Naive B cell (primary cell): ENCODE measurements at regions not wholly inside any gene's neighbourhood (a gene's known extent, or its start where the extent isn't known, plus 50 kb on each side); places are given as distances from the start of the nearest gene placed in this dataset.
"Not testable (repeated sequence)": the region's sequence is repeated elsewhere in the genome, so short reads cannot be mapped to it uniquely, and the experiment has no call there.

Source experiments
- ATAC-seq, 2 donors: fragments of 150-1000 bp; cut with Tn5 transposase; 2 replicates each; pipeline ENCODE4 v1.10.0; 2021; ENCODE audit warnings: low read depth in 2 of 2, mild to moderate bottlenecking in 2 of 2, moderate library complexity in 2 of 2
- DNase-seq: peaks from one replicate; pipeline ENCODE4 v3.0.0; 2022
- H3K27ac Mint-ChIP-seq, 6 donors: one replicate each; pipeline ENCODE4 v1.8.0; 2020 to 2022; ENCODE audit warnings: mild to moderate bottlenecking in 6 of 6, mixed read lengths in 6 of 6, moderate library complexity in 5 of 6, inconsistent platforms in 2 of 6
- H3K27me3 Mint-ChIP-seq, 3 donors: one replicate each; pipeline ENCODE4 v1.8.0; 2021 to 2022; ENCODE audit warnings: mixed read lengths in 3 of 3, mild to moderate bottlenecking in 1 of 3
- H3K36me3 Mint-ChIP-seq, 2 donors: one replicate each; pipeline ENCODE4 v1.8.0; 2020 to 2022; ENCODE audit warnings: mixed read lengths in 2 of 2, inconsistent platforms in 1 of 2, mild to moderate bottlenecking in 1 of 2
- H3K4me1 Mint-ChIP-seq, 3 donors: one replicate each; pipeline ENCODE4 v1.8.0; 2020 to 2022; ENCODE audit warnings: mixed read lengths in 3 of 3, inconsistent platforms in 1 of 3, mild to moderate bottlenecking in 1 of 3, moderate library complexity in 1 of 3
- H3K4me3 Mint-ChIP-seq, 8 donors: one replicate each; pipeline ENCODE4 v1.8.0; 2020 to 2022; ENCODE audit warnings: mild to moderate bottlenecking in 8 of 8, mixed read lengths in 8 of 8, moderate library complexity in 8 of 8, inconsistent platforms in 2 of 8
- H3K9me3 Mint-ChIP-seq, 7 donors: one replicate each; pipeline ENCODE4 v1.8.0; 2020 to 2022; ENCODE audit warnings: mixed read lengths in 7 of 7, mild to moderate bottlenecking in 5 of 7, inconsistent platforms in 2 of 7, moderate library complexity in 1 of 7

DNA sequence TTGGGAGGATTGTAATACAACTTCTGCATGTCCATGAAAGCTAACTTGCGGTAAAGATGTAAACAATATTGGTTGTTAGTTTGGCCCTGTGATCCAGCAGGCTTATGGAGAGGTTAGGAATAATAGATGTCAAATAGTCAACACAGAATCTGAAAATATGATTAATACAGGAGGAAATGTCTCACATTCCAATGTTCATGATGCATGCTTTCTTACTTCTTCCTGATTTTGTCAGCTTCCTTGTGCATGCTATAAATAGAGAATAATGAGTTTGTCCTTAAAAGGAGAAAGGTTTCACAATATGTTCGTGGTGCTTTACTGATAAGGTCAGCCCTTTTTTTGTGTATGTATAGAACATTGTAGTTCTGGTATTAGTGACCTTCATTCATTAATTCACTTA is 136.7 kb downstream of the MMUT start:
- peaks cover 0 to 4% (median 0%) of the 10 kb centered on the region in 7 donors for H3K9me3 Mint-ChIP-seq
- no peak for ATAC-seq
- H3K4me1 Mint-ChIP-seq: no peaks in the 10 kb centered on the region
- no peak overlapping the region for H3K4me3 Mint-ChIP-seq
- DNase-seq: no peak
- no peaks in the 10 kb centered on the region for H3K36me3 Mint-ChIP-seq
- peaks cover 0 to 4% (median 0%) of the 10 kb centered on the region in 3 donors for H3K27me3 Mint-ChIP-seq
- H3K27ac Mint-ChIP-seq: no peak overlapping the region

DNA sequence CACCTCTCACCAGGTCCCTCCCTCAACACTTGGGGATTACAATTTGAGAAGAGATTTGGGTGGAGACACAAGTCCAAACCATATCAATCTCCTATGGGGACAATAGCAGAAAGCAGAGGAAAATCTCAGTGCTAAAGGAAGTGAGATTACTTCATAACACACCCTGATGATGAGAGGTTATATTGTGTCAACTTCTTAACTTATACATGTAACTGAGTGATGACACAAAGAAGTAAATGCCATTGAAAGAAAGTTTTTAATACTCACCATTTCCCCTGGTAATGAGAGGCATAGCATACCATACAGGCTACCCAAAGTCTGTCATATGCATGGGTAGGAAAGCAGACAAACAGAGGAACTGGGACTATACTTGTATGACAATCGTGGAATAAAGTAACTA is 137.2 kb downstream of the MMUT start:
- peaks cover 0 to 4% (median 0%) of the 10 kb centered on the region in 3 donors for H3K27me3 Mint-ChIP-seq
- H3K36me3 Mint-ChIP-seq: no peaks in the 10 kb centered on the region
- H3K9me3 Mint-ChIP-seq: peaks cover 0 to 4% (median 0%) of the 10 kb centered on the region in 7 donors
- DNase-seq (no peak), ATAC-seq (no peak)
- H3K27ac Mint-ChIP-seq: no peak overlapping the region
- no peaks in the 10 kb centered on the region for H3K4me1 Mint-ChIP-seq
- no peak overlapping the region for H3K4me3 Mint-ChIP-seq

DNA sequence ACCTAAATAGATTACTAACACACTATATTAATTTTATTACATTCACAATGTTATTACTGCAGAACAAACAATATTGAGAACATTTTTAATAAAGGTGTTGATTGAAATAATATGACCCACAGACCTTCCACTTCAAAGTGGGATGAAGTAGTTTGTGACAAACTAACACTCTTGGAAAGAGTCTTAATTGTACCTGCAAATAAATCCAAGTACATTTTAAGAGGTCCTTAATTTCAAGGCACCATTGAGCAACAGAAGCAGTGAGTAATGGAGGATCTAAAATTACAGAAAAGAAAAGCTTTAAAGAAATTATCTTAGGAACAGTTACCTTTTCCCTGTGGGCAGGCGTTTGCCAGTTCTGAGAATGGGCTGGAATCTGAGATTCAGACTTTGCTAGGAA is 140.2 kb downstream of the MMUT start:
- Mint-ChIP-seq H3K9me3 (peaks cover 0 to 4% (median 0%) of the 10 kb centered on the region in 7 donors), H3K4me1 (no peaks in the 10 kb centered on the region), H3K4me3 (no peak overlapping the region), H3K27ac (no peak overlapping the region), H3K27me3 (no peaks in the 10 kb centered on the region), H3K36me3 (no peaks in the 10 kb centered on the region)
- ATAC-seq: no peak
- no peak for DNase-seq

DNA sequence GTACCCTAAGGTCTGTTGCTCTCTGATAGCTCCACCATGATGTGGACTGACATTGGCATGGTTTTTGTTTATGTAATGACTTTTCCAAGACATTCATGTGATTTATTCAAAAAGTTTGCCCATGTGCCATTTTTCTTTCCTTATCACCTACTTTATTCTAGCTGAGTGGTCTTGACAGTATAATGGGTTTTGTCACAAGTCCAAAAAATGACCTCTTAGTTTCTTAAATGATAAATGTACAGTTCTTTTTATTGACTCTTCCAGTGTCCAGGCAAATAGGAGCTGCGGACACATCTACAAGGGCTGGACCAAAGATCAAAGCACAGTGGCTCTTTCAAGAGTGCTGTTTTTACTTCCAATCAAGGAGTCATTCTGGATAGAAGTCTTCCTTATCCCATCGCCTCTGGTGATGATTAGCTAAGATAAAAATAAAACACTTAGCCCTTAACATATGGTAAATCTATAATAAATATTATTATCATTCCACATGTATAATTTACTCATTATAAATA is 141.4 kb downstream of the MMUT start:
- no peaks in the 10 kb centered on the region for H3K36me3 Mint-ChIP-seq
- no peak overlapping the region for H3K27ac Mint-ChIP-seq
- no peak for DNase-seq
- peaks cover 0 to 12% (median 4%) of the 10 kb centered on the region in 7 donors for H3K9me3 Mint-ChIP-seq
- H3K4me1 Mint-ChIP-seq: no peaks in the 10 kb centered on the region
- ATAC-seq: no peak
- H3K4me3 Mint-ChIP-seq: no peak overlapping the region
- H3K27me3 Mint-ChIP-seq: no peaks in the 10 kb centered on the region

DNA sequence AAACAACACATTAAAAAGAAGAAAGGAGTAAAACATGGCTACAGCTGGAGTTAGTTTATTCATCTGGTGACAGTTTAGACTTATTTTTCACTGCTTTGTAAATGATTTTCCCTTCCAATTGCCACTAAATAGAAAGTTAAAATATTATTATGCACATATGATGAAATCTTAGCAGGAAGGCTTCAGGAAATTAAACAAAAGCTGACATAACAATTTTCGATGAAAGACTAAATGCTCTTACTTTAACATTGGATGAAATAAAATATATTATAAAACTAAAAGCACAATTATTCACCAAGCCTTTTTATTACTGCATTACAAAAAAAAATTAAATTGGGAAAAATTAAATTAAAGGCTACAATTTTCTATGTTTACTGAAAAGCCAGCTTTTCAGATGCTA is 158.0 kb downstream of the MMUT start:
- Mint-ChIP-seq H3K36me3 (no peaks in the 10 kb centered on the region), H3K4me3 (no peak overlapping the region), H3K9me3 (peaks cover 0 to 13% (median 2%) of the 10 kb centered on the region in 7 donors), H3K4me1 (no peaks in the 10 kb centered on the region), H3K27me3 (no peaks in the 10 kb centered on the region), H3K27ac (no peak overlapping the region)
- no peak for ATAC-seq
- DNase-seq: no peak

DNA sequence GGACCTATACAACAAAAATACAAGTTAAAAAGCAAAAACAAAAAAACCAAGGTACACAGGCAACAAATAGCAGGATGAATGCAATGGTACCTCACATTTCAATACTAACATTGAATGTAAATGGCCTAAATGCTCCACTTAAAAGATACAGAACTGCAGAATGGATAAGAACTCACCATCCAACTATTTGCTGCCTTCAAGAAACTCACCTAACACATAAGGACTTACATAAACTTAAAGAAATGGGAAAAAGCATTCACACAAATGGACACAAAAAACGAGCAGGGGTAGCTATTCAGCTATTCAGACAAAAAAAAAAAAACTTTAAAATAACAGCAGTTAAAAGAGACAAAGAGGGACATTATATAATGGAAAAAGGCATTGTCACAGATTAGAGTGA is 158.7 kb downstream of the MMUT start:
- H3K4me3 Mint-ChIP-seq, DNase-seq, H3K4me1 Mint-ChIP-seq, ATAC-seq, H3K27me3 Mint-ChIP-seq, H3K27ac Mint-ChIP-seq, H3K36me3 Mint-ChIP-seq: not testable (repeated sequence)
- H3K9me3 Mint-ChIP-seq: peaks cover 0 to 13% (median 2%) of the 10 kb centered on the region in 7 donors

DNA sequence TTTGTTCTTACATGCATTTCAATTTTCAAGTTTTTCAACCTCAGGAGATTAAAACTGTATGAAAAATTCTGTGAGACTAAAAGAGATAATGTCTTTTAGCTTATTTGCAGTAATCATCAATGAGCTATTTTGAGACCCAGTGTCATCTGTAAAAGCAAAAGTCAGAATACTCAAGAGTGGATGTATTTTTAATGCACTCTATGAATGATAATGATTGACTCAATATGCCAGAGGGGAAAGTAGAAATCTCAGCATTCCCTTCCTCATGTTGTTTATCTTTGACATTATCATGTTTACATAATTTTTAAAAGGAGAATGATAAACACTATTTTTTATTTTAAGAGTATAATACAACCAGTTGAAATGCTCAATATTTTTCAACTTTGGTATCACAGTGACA is 162.1 kb downstream of the MMUT start:
- H3K9me3 Mint-ChIP-seq: peaks cover 0 to 13% (median 2%) of the 10 kb centered on the region in 7 donors
- H3K4me1 Mint-ChIP-seq: no peaks in the 10 kb centered on the region
- no peak overlapping the region for H3K27ac Mint-ChIP-seq
- H3K4me3 Mint-ChIP-seq: no peak overlapping the region
- ATAC-seq: no peak
- no peak for DNase-seq
- H3K27me3 Mint-ChIP-seq: no peaks in the 10 kb centered on the region
- no peaks in the 10 kb centered on the region for H3K36me3 Mint-ChIP-seq

DNA sequence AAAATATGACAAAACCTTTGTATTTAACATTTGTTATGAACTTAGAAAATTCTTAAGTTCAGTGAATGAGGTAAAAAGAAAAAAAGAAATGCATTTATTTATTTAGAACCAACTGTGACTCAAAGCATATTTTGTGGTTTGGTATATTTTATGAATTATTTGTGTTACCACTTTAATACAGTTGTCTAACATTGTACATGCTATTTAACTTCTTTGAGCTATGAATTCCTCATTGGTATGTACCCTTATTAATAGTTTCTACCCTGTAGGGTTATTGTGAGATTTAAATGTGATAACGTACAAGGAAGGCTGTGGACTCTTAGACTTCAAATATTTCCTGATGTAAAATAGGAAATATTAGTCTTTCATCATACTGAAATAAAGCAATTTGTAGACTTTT is 162.6 kb downstream of the MMUT start:
- H3K4me3 Mint-ChIP-seq: no peak overlapping the region
- no peak overlapping the region for H3K27ac Mint-ChIP-seq
- no peaks in the 10 kb centered on the region for H3K4me1 Mint-ChIP-seq
- no peak for DNase-seq
- no peak for ATAC-seq
- no peaks in the 10 kb centered on the region for H3K36me3 Mint-ChIP-seq
- no peaks in the 10 kb centered on the region for H3K27me3 Mint-ChIP-seq
- peaks cover 0 to 13% (median 2%) of the 10 kb centered on the region in 7 donors for H3K9me3 Mint-ChIP-seq

DNA sequence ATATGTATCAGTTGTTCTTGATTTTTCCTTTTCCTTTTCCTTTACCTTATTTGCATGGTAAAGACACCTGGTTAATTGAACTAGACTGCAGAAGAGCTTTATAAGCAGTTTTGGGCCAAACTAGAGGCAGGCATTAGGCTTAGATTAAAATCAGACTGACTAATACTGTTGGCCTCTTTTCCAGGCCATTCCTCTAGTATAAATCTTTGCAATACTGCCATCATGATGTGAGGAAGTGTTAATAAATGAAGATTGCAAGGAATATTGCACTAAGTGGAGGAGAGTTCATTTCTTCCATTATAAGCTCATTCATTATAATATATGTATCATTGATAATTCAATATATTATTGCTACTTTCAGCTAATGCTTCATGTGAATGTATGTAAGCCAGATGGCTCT is 163.8 kb downstream of the MMUT start:
- Mint-ChIP-seq H3K4me1 (no peaks in the 10 kb centered on the region), H3K27me3 (no peaks in the 10 kb centered on the region), H3K4me3 (no peak overlapping the region), H3K27ac (no peak overlapping the region), H3K36me3 (no peaks in the 10 kb centered on the region), H3K9me3 (peaks cover 0 to 11% (median 2%) of the 10 kb centered on the region in 7 donors)
- DNase-seq (no peak), ATAC-seq (no peak)

DNA sequence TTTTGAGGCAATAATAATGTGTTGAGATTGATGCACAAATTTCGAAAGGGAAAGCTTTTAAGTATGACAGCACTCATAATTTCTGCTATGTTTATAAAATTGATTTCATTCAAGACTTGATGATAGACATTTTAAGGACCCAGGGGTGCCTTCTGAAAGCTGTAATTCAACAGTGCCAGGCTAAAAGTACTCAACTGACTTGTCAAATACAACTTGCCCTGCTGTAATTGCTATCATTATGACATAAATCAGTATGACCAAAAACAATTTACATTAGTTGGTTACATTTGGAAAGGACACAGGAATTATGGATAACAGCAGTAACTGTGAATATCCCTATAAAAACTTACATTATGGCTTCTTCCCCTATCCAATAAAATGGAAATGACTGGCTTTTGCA is 178.9 kb downstream of the MMUT start:
- no peaks in the 10 kb centered on the region for H3K27me3 Mint-ChIP-seq
- DNase-seq (no peak), ATAC-seq (no peak)
- H3K36me3 Mint-ChIP-seq: no peaks in the 10 kb centered on the region
- H3K27ac Mint-ChIP-seq: no peak overlapping the region
- H3K4me3 Mint-ChIP-seq: no peak overlapping the region
- peaks cover 0 to 8% (median 5%) of the 10 kb centered on the region in 7 donors for H3K9me3 Mint-ChIP-seq
- no peaks in the 10 kb centered on the region for H3K4me1 Mint-ChIP-seq

DNA sequence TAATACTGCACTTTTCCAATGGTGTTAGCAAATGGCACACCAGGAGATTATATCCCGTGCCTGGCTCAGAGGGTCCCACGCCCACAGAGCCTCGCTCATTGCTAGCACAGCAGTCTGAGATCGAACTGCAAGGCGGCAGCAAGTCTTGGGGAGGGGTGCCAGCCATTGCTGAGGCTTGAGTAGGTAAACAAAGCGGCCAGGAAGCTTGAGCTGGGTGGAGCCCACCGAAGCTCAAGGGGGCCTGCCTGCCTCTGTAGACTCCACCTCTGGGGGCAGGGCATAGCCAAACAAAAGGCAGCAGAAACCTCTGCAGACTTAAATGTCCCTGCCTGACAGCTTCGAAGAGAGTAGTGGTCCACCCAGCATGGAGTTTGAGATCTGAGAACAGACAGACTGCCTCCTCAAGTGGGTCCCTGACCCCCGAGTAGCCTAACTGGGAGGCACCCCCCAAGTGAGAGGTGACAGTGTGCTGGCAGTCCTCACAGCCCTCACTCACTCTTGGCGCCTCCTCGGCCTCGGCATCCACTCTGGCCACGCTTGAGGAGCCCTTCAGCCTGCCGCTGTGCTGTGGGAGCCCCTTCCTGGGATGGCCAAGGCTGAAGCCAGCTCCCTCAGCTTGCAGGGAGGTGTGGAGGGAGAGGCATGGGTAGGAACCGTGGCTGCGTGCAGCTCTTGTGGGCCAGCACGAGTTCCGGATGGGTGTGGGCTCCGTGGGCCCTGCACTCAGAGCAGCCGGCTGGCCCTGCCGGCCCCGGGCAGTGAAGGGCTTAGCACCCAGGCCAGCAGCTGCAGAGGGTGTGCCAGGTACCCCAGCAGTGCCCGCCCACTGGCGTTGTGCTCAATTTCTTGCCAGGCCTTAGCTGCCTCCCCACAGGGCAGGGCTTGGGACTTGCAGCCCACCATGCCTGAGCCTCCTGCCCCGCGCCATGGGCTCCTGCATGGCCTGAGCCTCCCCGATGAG is 188.0 kb downstream of the MMUT start:
- H3K36me3 Mint-ChIP-seq, ATAC-seq, H3K4me1 Mint-ChIP-seq, DNase-seq, H3K4me3 Mint-ChIP-seq, H3K27ac Mint-ChIP-seq, H3K27me3 Mint-ChIP-seq: not testable (repeated sequence)
- peaks cover 6 to 20% (median 12%) of the 10 kb centered on the region in 7 donors for H3K9me3 Mint-ChIP-seq

DNA sequence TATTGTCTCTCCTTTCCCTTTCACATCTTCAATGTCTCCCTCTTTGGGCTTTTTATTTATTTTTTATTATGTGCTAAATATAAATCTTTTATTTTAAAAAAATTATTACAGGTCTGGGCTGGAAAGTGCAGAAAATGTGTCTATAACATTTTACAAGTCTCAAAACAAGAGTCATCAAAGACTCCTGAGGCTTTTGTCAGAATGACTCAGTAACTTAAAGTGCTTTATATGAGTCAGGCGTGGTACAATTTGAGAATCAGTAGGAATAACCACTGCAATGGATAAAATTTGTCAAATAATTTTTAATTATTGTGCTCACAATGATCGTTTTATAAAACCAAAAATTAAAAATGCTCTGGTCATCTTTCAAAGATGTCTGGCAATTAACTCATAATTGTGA is 193.9 kb downstream of the MMUT start:
- H3K4me1 Mint-ChIP-seq: no peaks in the 10 kb centered on the region
- DNase-seq: no peak
- H3K27me3 Mint-ChIP-seq: no peaks in the 10 kb centered on the region
- H3K9me3 Mint-ChIP-seq: peaks cover 0 to 9% (median 3%) of the 10 kb centered on the region in 7 donors
- no peak overlapping the region for H3K4me3 Mint-ChIP-seq
- H3K27ac Mint-ChIP-seq: no peak overlapping the region
- H3K36me3 Mint-ChIP-seq: no peaks in the 10 kb centered on the region
- no peak for ATAC-seq

DNA sequence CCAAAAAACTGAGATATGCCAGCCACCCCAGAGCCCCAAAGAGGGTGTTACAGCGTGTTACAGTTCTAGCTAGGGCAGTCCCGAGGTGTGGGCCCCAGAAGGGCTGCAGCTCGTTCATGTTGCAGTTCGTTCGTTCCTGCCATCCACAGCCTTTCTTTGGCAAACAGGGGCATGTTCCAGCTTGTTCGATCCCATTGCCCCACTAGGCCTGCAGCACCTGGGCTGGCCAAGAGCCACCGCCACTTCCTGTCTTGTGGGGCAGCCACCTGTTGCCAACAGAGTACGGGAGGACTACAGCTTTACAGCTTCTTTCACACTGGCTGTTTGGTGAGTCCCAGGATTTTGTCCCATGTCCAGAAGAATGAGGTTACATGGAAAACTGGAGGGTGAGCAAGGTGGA is 198.1 kb downstream of the MMUT start:
- H3K4me1 Mint-ChIP-seq: no peaks in the 10 kb centered on the region
- H3K9me3 Mint-ChIP-seq: peaks cover 0 to 7% (median 0%) of the 10 kb centered on the region in 7 donors
- ATAC-seq: no peak
- H3K36me3 Mint-ChIP-seq: no peaks in the 10 kb centered on the region
- DNase-seq: no peak
- no peak overlapping the region for H3K27ac Mint-ChIP-seq
- H3K27me3 Mint-ChIP-seq: no peaks in the 10 kb centered on the region
- H3K4me3 Mint-ChIP-seq: no peak overlapping the region

DNA sequence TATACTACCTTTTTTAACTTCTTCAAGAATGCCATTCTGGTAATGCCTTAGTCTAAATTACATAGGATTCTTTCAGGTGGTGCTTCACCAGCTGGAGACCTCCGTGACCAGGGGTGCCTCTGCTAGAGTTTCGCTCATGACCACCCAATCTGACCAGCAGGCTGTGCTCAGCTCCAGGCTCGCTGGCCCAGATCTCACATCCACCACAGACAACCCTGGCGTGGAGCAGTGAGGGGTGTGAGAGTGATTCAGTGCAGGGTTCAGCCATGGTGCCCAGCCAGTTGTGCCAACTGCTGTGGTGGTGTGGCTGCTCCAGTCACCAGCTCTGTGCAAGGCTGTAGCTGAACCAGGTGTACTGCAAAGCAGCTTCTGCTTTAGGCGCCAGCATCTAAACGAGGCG is 198.6 kb downstream of the MMUT start:
- H3K27ac Mint-ChIP-seq: no peak overlapping the region
- H3K27me3 Mint-ChIP-seq: no peaks in the 10 kb centered on the region
- DNase-seq (no peak), ATAC-seq (no peak)
- no peaks in the 10 kb centered on the region for H3K36me3 Mint-ChIP-seq
- peaks cover 0 to 7% (median 0%) of the 10 kb centered on the region in 7 donors for H3K9me3 Mint-ChIP-seq
- H3K4me1 Mint-ChIP-seq: no peaks in the 10 kb centered on the region
- H3K4me3 Mint-ChIP-seq: no peak overlapping the region
